NCI-H1092 (cell line): ENCODE measurements at regions not wholly inside any gene's neighbourhood (a gene's known extent, or its start where the extent isn't known, plus 50 kb on each side); places are given as distances from the start of the nearest gene placed in this dataset.
"Not testable (repeated sequence)": the region's sequence is repeated elsewhere in the genome, so short reads cannot be mapped to it uniquely, and the experiment has no call there.

Source experiments
- DNase-seq: peaks from one replicate; lab custom pipeline; 2025; lab: John Stamatoyannopoulos, UW

GRCh38 chr11:23151819-23152218 lies 291.5 kb upstream of the CCDC179 start:
- DNase-seq: no peak

- DNase-seq: no peak
These were observed 295.2 kb upstream of the CCDC179 start for GRCh38 chr11:23155503-23155902.

- no peak for DNase-seq
These were observed 303.7 kb upstream of the CCDC179 start for GRCh38 chr11:23164022-23164421.

- no peak for DNase-seq
These were observed 306.1 kb upstream of the CCDC179 start for GRCh38 chr11:23166376-23166775.

GRCh38 chr11:23179609-23180008 lies 319.3 kb upstream of the CCDC179 start:
- no peak for DNase-seq

- no peak for DNase-seq
These were observed 320.9 kb upstream of the CCDC179 start for GRCh38 chr11:23181022-23181807.

GRCh38 chr11:23192256-23192655 lies 332.0 kb upstream of the CCDC179 start:
- DNase-seq: no peak

- DNase-seq: no peak
These were observed 341.8 kb upstream of the CCDC179 start for GRCh38 chr11:23201936-23202522.

GRCh38 chr11:23202611-23203010 lies 342.3 kb upstream of the CCDC179 start:
- no peak for DNase-seq

- DNase-seq: no peak
These were observed 345.0 kb upstream of the CCDC179 start for GRCh38 chr11:23205156-23205871.

GRCh38 chr11:23206741-23207336 lies 346.6 kb upstream of the CCDC179 start:
- DNase-seq: no peak

- no peak for DNase-seq
These were observed 350.9 kb upstream of the CCDC179 start for GRCh38 chr11:23211221-23211620.

GRCh38 chr11:23212807-23213206 lies 352.5 kb upstream of the CCDC179 start:
- no peak for DNase-seq

GRCh38 chr11:23217072-23217471 lies 356.8 kb upstream of the CCDC179 start:
- DNase-seq: no peak

GRCh38 chr11:23220086-23220485 lies 359.8 kb upstream of the CCDC179 start:
- not testable (repeated sequence) for DNase-seq

GRCh38 chr11:23221366-23221765 lies 361.1 kb upstream of the CCDC179 start:
- no peak for DNase-seq

- DNase-seq: no peak
These were observed 366.2 kb upstream of the CCDC179 start for GRCh38 chr11:23226331-23227077.

- DNase-seq: no peak
These were observed 366.8 kb upstream of the CCDC179 start for GRCh38 chr11:23227078-23227445.

- DNase-seq: no peak
These were observed 372.4 kb upstream of the CCDC179 start for GRCh38 chr11:23232652-23233051.

- DNase-seq: no peak
These were observed 372.8 kb upstream of the CCDC179 start for GRCh38 chr11:23233075-23233474.

GRCh38 chr11:23236826-23237555 lies 376.7 kb upstream of the CCDC179 start:
- DNase-seq: no peak
